HepG2 (cell line): ENCODE measurements at regions not wholly inside any gene's neighbourhood (a gene's known extent, or its start where the extent isn't known, plus 50 kb on each side); places are given as distances from the start of the nearest gene placed in this dataset.

Source experiments
- ATAC-seq: fragments of 200-7000 bp; cut with Tn5 transposase; 3 replicates; pipeline ENCODE4 v1.9.1; 2020; ENCODE audit warnings: mild to moderate bottlenecking, moderate library complexity
- BruUV-seq: library from RNA; stranded (reverse); fragments of 400-500 nt; replicated peaks from 2 replicates; lab custom pipeline; 2021; lab: Mats Ljungman, UMichigan
- CTCF ChIA-PET: fragments of 300-600 bp; formaldehyde crosslinking; extraction: SDS; loops from one replicate; lab custom pipeline; 2021; ENCODE audit warnings: low total read pairs, inconsistent platforms, low intra/inter-chr PET ratio; lab: Yijun Ruan, JAX
- POLR2A ChIA-PET: fragments of 350-600 bp; sonication (Branson Sonifier 250); formaldehyde crosslinking; loops from one replicate; lab custom pipeline; 2020; ENCODE audit warnings: antibody characterized with exemption, inconsistent platforms; lab: Yijun Ruan, JAX
- DNase-seq: peaks from one replicate; pipeline ENCODE4 v3.0.0-alpha.2; 2015; ENCODE audit warnings: low spot score
- FAIRE-seq: peaks from 3 replicates; lab custom pipeline; 2011; peaks lifted over from hg19 to GRCh38; lab: Jason Lieb, UNC
- H2AFZ ChIP-seq: one replicate; pipeline ENCODE4 v1.6.1; 2011; ENCODE audit warnings: low read length, inconsistent platforms
- H3K27ac ChIP-seq: fragments of 300-600 bp; 3 replicates; pipeline ENCODE4 v1.8.0; 2011; ENCODE audit warnings: mixed run types, mild to moderate bottlenecking, mixed read lengths, low read length, inconsistent platforms; ENCODE audit not compliant: insufficient read depth; ENCODE audit errors: extremely low read length
- H3K27me3 ChIP-seq, 2 experiments: fragments of 200-600 bp in 1 of 2; 2 replicates in 1 of 2; 3 replicates in 1 of 2; pipeline versions ENCODE4 v1.6.0 to v1.8.0; 2011; ENCODE audit warnings: low read length in 2 of 2, mild to moderate bottlenecking in 2 of 2, moderate library complexity in 2 of 2, inconsistent platforms in 1 of 2; ENCODE audit not compliant: insufficient read depth in 2 of 2, control insufficient read depth in 1 of 2
- H3K36me3 ChIP-seq, 2 experiments: fragments of 200-600 bp in 1 of 2; replicated peaks in 1 of 2; 2 replicates in 1 of 2; 3 replicates in 1 of 2; pipeline versions ENCODE4 v1.5.1 to v1.8.0; 2011; ENCODE audit warnings: low read length in 2 of 2, inconsistent platforms in 1 of 2; ENCODE audit not compliant: insufficient read depth in 2 of 2, control insufficient read depth in 1 of 2
- H3K4me1 ChIP-seq: 2 replicates; pipeline ENCODE4 v1.5.1; 2012; ENCODE audit warnings: low read length, inconsistent platforms; ENCODE audit not compliant: insufficient read depth
- H3K4me2 ChIP-seq: 2 replicates; pipeline ENCODE4 v1.6.0; 2011; ENCODE audit warnings: low read depth, low read length, inconsistent platforms
- H3K4me3 ChIP-seq, 3 experiments: fragments of 200-600 bp in 1 of 3; sonication (generic), shearing (Covaris generic) in 1 of 3; replicated peaks in 1 of 3; 2 replicates each; pipeline ENCODE4 v1.5.1; 2011 to 2016; ENCODE audit warnings: low read length in 3 of 3, inconsistent platforms in 2 of 3, low read depth in 2 of 3, mild to moderate bottlenecking in 2 of 3, control low read depth in 1 of 3, mixed read lengths in 1 of 3; ENCODE audit not compliant: insufficient read depth in 1 of 3
- H3K79me2 ChIP-seq: one replicate; pipeline ENCODE4 v1.6.1; 2011; ENCODE audit warnings: low read length, inconsistent platforms; ENCODE audit not compliant: insufficient read depth
- H3K9ac ChIP-seq: 2 replicates; pipeline ENCODE4 v1.6.0; 2011; ENCODE audit warnings: mild to moderate bottlenecking, low read depth, low read length, inconsistent platforms; ENCODE audit not compliant: insufficient read depth
- H3K9me3 ChIP-seq: 2 replicates; pipeline ENCODE4 v1.5.1; 2012; ENCODE audit warnings: mild to moderate bottlenecking, low read length
- H4K20me1 ChIP-seq: 2 replicates; pipeline ENCODE4 v1.6.0; 2011; ENCODE audit warnings: inconsistent platforms, mild to moderate bottlenecking, low read length, moderate library complexity; ENCODE audit not compliant: insufficient read depth
- ATF6 ChIP-seq: sonication (generic); formaldehyde crosslinking; conservative IDR thresholded peaks from 2 replicates; pipeline ENCODE4 v1.4.0; 2020; ENCODE audit warnings: missing genetic modification reagents
- ATF7 ChIP-seq, 2 experiments: fragments of 450-650 bp in 1 of 2; sonication (generic) in 1 of 2; formaldehyde crosslinking in 1 of 2; IDR thresholded peaks; 2 replicates each; pipeline versions ENCODE4 v1.4.0 to v1.6.1; 2016 to 2020; ENCODE audit warnings: antibody characterized with exemption in 1 of 2, mild to moderate bottlenecking in 1 of 2, missing genetic modification reagents in 1 of 2
- ATM ChIP-seq: fragments of 450-650 bp; IDR thresholded peaks from 2 replicates; pipeline ENCODE4 v1.7.1; 2017; ENCODE audit warnings: mild to moderate bottlenecking, borderline replicate concordance
- CREB1 ChIP-seq, 2 experiments: fragments of 450-650 bp in 1 of 2; IDR thresholded peaks; 2 replicates each; pipeline ENCODE4 v1.6.1; 2016 to 2017; ENCODE audit warnings: control low read depth in 1 of 2, mild to moderate bottlenecking in 1 of 2, missing compliant biosample characterization in 1 of 2, missing genetic modification characterization in 1 of 2
- HIVEP1 ChIP-seq: sonication (generic); formaldehyde crosslinking; IDR thresholded peaks from 2 replicates; pipeline ENCODE4 v1.4.0; 2020; ENCODE audit warnings: mild to moderate bottlenecking, missing genetic modification reagents
- ISX ChIP-seq: sonication (generic); formaldehyde crosslinking; conservative IDR thresholded peaks from 2 replicates; pipeline ENCODE4 v1.5.0; 2020; ENCODE audit warnings: missing genetic modification reagents
- MNT ChIP-seq: fragments of 450-650 bp; IDR thresholded peaks from 2 replicates; pipeline ENCODE4 v1.6.1; 2016
- TSC22D2 ChIP-seq: sonication (generic); formaldehyde crosslinking; IDR thresholded peaks from 2 replicates; pipeline ENCODE4 v1.5.1; 2020; ENCODE audit warnings: missing genetic modification reagents, mild to moderate bottlenecking, borderline replicate concordance
- ZFP36 ChIP-seq: fragments of 150-350 bp; IDR thresholded peaks from 2 replicates; pipeline ENCODE4 v1.6.1; 2018; ENCODE audit warnings: borderline replicate concordance, low read length, low read depth; ENCODE audit not compliant: partially characterized antibody
- ZNF12 ChIP-seq: sonication (generic); formaldehyde crosslinking; IDR thresholded peaks from 2 replicates; pipeline ENCODE4 v1.5.0; 2020; ENCODE audit warnings: missing genetic modification reagents
- WGBS: methylation state at CpG from one replicate; pipeline ENCODE4 v1.1.6; 2017; ENCODE audit warnings: low lambda C conversion rate; 5-methylcytosine and 5-hydroxymethylcytosine counted together
- in situ Hi-C: cut with HindIII; loops from 2 replicates; pipeline ENCODE4 v1.10.0; 2017; ENCODE audit warnings: low pct_unique_long_range_greater_than_20kb; ENCODE audit not compliant: extremely low pct_ligation_motif_present
- intact Hi-C: fragments of 100-400 bp; cut with micrococcal nuclease; formaldehyde crosslinking; loops from one replicate; pipeline ENCODE4 v1.10.0; 2022; ENCODE audit not compliant: unreplicated experiment
- TF ChIP-seq, protein P1 (sequence below): sonication (generic); formaldehyde crosslinking; IDR thresholded peaks from 2 replicates; pipeline ENCODE4 v1.4.0; 2020; ENCODE audit warnings: missing genetic modification reagents

- no peak for FAIRE-seq
- no peaks in the 10 kb centered on the region for H3K36me3 ChIP-seq
- DNase-seq: no peak
- no peaks in the 10 kb centered on the region for H3K27me3 ChIP-seq
- TF ChIP-seq ISX: no peak
- no peak for TF ChIP-seq ZFP36
- in situ Hi-C loops (no loop called here), intact Hi-C loops (no loop called here)
- peaks cover 85% of the 10 kb centered on the region for H3K9me3 ChIP-seq
- no peak overlapping the region for H3K27ac ChIP-seq
- no peak for ATAC-seq
- H3K4me2 ChIP-seq: no peak overlapping the region
- no peaks in the 10 kb centered on the region for H3K79me2 ChIP-seq
- ChIA-PET POLR2A (no interaction called here), CTCF (no interaction called here)
- 12% methylated on average over 5 of the region's 6 CpGs for WGBS
- H4K20me1 ChIP-seq: no peaks in the 10 kb centered on the region
- BruUV-seq: no TSS peak
- no peak overlapping the region for H2AFZ ChIP-seq
- no peak overlapping the region for H3K9ac ChIP-seq
- H3K4me3 ChIP-seq: no peak overlapping the region
- H3K4me1 ChIP-seq: no peaks in the 10 kb centered on the region
Observed at GRCh38 chr19:31126236-31126635, 223.0 kb downstream of the TSHZ3 start.

DNA sequence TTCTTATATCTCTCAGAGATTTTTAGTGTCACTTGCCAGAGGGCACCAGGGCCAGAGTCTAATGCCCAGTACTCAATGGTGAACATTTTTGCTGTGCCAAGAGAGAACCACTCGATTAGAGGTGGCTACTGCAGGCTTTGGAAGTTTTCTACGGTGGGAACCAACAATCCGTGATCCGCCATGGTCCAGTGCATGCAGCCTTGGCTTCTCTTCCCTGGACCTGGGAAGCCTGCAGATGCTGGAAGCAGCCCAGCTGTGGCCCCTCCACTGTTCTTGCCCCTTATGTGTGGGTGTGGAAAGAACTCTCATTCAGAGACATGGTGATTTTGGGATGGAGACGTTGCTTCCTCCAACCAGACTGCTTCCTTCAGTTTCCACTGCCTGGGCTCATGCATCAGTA is 224.2 kb downstream of the TSHZ3 start:
- Histone ChIP-seq H2AFZ (no peak overlapping the region), H3K27me3 (no peaks in the 10 kb centered on the region), H3K9me3 (peaks cover 85% of the 10 kb centered on the region), H3K4me1 (no peaks in the 10 kb centered on the region), H3K9ac (no peak overlapping the region), H3K36me3 (no peaks in the 10 kb centered on the region), H3K27ac (no peak overlapping the region), H3K4me2 (no peak overlapping the region), H3K4me3 (no peak overlapping the region), H3K79me2 (no peaks in the 10 kb centered on the region), H4K20me1 (no peaks in the 10 kb centered on the region)
- ATAC-seq (no peak), FAIRE-seq (no peak), DNase-seq (no peak)
- ChIA-PET CTCF (no interaction called here), POLR2A (no interaction called here)
- 56% methylated on average over 5 of the region's 5 CpGs for WGBS
- intact Hi-C loops: no loop called here
- BruUV-seq: no TSS peak
- in situ Hi-C loops: no loop called here
- TF ChIP-seq TSC22D2 (CRISPR knock-in tag): no peak
- no peak for TF ChIP-seq HIVEP1
- no peak for TF ChIP-seq MNT
- no peak for TF ChIP-seq ZNF12 (CRISPR knock-in tag)
- no peak for TF ChIP-seq ATF7 (IDR thresholded peaks at IDR 0.05)
- TF ChIP-seq ATF7 (CRISPR knock-in tag; IDR thresholded peaks at IDR 0.05): no peak
- TF ChIP-seq ATF6: no peak
- TF ChIP-seq CREB1 (IDR thresholded peaks at IDR 0.05): no peak
- no peak for TF ChIP-seq CREB1 (CRISPR knock-in tag; IDR thresholded peaks at IDR 0.05)
- no peak for TF ChIP-seq ATM
- TF ChIP-seq, protein P1, sequence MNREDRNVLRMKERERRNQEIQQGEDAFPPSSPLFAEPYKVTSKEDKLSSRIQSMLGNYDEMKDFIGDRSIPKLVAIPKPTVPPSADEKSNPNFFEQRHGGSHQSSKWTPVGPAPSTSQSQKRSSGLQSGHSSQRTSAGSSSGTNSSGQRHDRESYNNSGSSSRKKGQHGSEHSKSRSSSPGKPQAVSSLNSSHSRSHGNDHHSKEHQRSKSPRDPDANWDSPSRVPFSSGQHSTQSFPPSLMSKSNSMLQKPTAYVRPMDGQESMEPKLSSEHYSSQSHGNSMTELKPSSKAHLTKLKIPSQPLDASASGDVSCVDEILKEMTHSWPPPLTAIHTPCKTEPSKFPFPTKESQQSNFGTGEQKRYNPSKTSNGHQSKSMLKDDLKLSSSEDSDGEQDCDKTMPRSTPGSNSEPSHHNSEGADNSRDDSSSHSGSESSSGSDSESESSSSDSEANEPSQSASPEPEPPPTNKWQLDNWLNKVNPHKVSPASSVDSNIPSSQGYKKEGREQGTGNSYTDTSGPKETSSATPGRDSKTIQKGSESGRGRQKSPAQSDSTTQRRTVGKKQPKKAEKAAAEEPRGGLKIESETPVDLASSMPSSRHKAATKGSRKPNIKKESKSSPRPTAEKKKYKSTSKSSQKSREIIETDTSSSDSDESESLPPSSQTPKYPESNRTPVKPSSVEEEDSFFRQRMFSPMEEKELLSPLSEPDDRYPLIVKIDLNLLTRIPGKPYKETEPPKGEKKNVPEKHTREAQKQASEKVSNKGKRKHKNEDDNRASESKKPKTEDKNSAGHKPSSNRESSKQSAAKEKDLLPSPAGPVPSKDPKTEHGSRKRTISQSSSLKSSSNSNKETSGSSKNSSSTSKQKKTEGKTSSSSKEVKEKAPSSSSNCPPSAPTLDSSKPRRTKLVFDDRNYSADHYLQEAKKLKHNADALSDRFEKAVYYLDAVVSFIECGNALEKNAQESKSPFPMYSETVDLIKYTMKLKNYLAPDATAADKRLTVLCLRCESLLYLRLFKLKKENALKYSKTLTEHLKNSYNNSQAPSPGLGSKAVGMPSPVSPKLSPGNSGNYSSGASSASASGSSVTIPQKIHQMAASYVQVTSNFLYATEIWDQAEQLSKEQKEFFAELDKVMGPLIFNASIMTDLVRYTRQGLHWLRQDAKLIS: no peak
